Hepatocyte (in vitro differentiated cells): ENCODE measurements at regions not wholly inside any gene's neighbourhood (a gene's known extent, or its start where the extent isn't known, plus 50 kb on each side); places are given as distances from the start of the nearest gene placed in this dataset.
A peak's percentile ranks its signal among the peaks of the same experiment; 100 is the strongest.

Experiments used
- DNase-seq: peaks from one replicate; pipeline ENCODE4 v3.0.0-alpha.2; 2016; ENCODE audit warnings: low spot score
- H2AFZ ChIP-seq: fragments of 200-600 bp; sonication (generic); 2 replicates; pipeline ENCODE4 v1.6.0; 2016; ENCODE audit warnings: antibody characterized with exemption, mild to moderate bottlenecking
- H3K27ac ChIP-seq: fragments of 200-600 bp; sonication (generic); 2 replicates; pipeline ENCODE4 v1.5.1; 2016; ENCODE audit warnings: mild to moderate bottlenecking
- H3K27me3 ChIP-seq: fragments of 200-600 bp; sonication (generic); 2 replicates; pipeline ENCODE4 v1.6.1; 2016
- H3K36me3 ChIP-seq: fragments of 200-600 bp; sonication (generic); replicated peaks from 2 replicates; pipeline ENCODE4 v1.5.1; 2016; ENCODE audit warnings: low read depth; ENCODE audit not compliant: insufficient read depth
- H3K4me1 ChIP-seq: fragments of 200-600 bp; sonication (generic); 2 replicates; pipeline ENCODE4 v1.5.1; 2016; ENCODE audit warnings: mild to moderate bottlenecking, moderate library complexity; ENCODE audit not compliant: insufficient read depth
- H3K4me2 ChIP-seq: fragments of 200-600 bp; sonication (generic); 2 replicates; pipeline ENCODE4 v1.6.0; 2016
- H3K4me3 ChIP-seq: fragments of 200-600 bp; sonication (generic); 2 replicates; pipeline ENCODE4 v1.5.1; 2016; ENCODE audit warnings: mild to moderate bottlenecking
- H3K79me2 ChIP-seq: fragments of 200-600 bp; sonication (generic); 2 replicates; pipeline ENCODE4 v1.6.0; 2017; ENCODE audit warnings: mild to moderate bottlenecking
- H3K9me2 ChIP-seq: fragments of 200-600 bp; sonication (generic); replicated peaks from 2 replicates; pipeline ENCODE4 v1.6.0; 2017; ENCODE audit warnings: mild to moderate bottlenecking; ENCODE audit not compliant: insufficient read depth
- H3K9me3 ChIP-seq: fragments of 200-600 bp; sonication (generic); 2 replicates; pipeline ENCODE4 v1.5.1; 2016; ENCODE audit warnings: low read depth, mild to moderate bottlenecking
- H4K20me1 ChIP-seq: fragments of 200-600 bp; sonication (generic); 2 replicates; pipeline ENCODE4 v1.6.0; 2016; ENCODE audit warnings: mild to moderate bottlenecking; ENCODE audit not compliant: insufficient read depth, poor library complexity, severe bottlenecking
- CTCF ChIP-seq: fragments of 200-600 bp; sonication (generic); IDR thresholded peaks from 2 replicates; pipeline ENCODE4 v1.5.1; 2016; ENCODE audit warnings: antibody characterized with exemption, mild to moderate bottlenecking; ENCODE audit not compliant: poor library complexity
- EZH2 ChIP-seq: fragments of 200-600 bp; sonication (generic); IDR thresholded peaks from 2 replicates; pipeline ENCODE4 v1.6.1; 2016; ENCODE audit warnings: antibody characterized with exemption, mild to moderate bottlenecking, borderline replicate concordance
- EZH2phosphoT487 ChIP-seq: fragments of 200-600 bp; sonication (generic); IDR thresholded peaks from one replicate; pipeline ENCODE4 v1.6.1; 2018; ENCODE audit warnings: antibody characterized with exemption, mild to moderate bottlenecking, low read depth, moderate library complexity; ENCODE audit not compliant: unreplicated experiment, severe bottlenecking
- WGBS: methylation state at CpG from one replicate; pipeline ENCODE4 v1.1.6; 2016; ENCODE audit warnings: low lambda C conversion rate; ENCODE audit errors: missing lambda C conversion rate; 5-methylcytosine and 5-hydroxymethylcytosine counted together

GRCh38 chr3:177817751-177818150 is 620.5 kb upstream of the TBL1XR1 start:
- TF ChIP-seq CTCF (no peak), EZH2 (no peak), EZH2phosphoT487 (no peak)
- H3K9me3 ChIP-seq: no peaks in the 10 kb centered on the region
- DNase-seq: no peak
- 66% methylated on average over 2 of the region's 2 CpGs for WGBS
- no peak overlapping the region for H3K4me3 ChIP-seq
- no peaks in the 10 kb centered on the region for H4K20me1 ChIP-seq
- no peak overlapping the region for H3K4me2 ChIP-seq
- H3K4me1 ChIP-seq: no peaks in the 10 kb centered on the region
- no peaks in the 10 kb centered on the region for H3K27me3 ChIP-seq
- no peak overlapping the region for H3K27ac ChIP-seq
- H2AFZ ChIP-seq: no peak overlapping the region
- no peaks in the 10 kb centered on the region for H3K9me2 ChIP-seq
- H3K79me2 ChIP-seq: no peaks in the 10 kb centered on the region
- no peaks in the 10 kb centered on the region for H3K36me3 ChIP-seq

GRCh38 chr3:177818712-177819240 is 621.5 kb upstream of the TBL1XR1 start:
- Histone ChIP-seq H3K4me3 (no peak overlapping the region), H4K20me1 (no peaks in the 10 kb centered on the region), H3K4me1 (peaks cover 9% of the 10 kb centered on the region), H3K79me2 (no peaks in the 10 kb centered on the region), H3K27ac (no peak overlapping the region), H3K27me3 (no peaks in the 10 kb centered on the region), H3K9me3 (no peaks in the 10 kb centered on the region), H2AFZ (no peak overlapping the region), H3K9me2 (no peaks in the 10 kb centered on the region), H3K36me3 (no peaks in the 10 kb centered on the region), H3K4me2 (no peak overlapping the region)
- WGBS: 100% methylated on average over 2 of the region's 2 CpGs
- DNase-seq: no peak
- TF ChIP-seq EZH2phosphoT487: no peak
- TF ChIP-seq EZH2: no peak
- TF ChIP-seq CTCF: no peak

- H3K4me2 ChIP-seq: no peak overlapping the region
- H2AFZ ChIP-seq: no peak overlapping the region
- H3K4me1 ChIP-seq: peaks cover 23% of the 10 kb centered on the region
- H3K36me3 ChIP-seq: no peaks in the 10 kb centered on the region
- DNase-seq: no peak
- no peaks in the 10 kb centered on the region for H3K9me2 ChIP-seq
- no peaks in the 10 kb centered on the region for H4K20me1 ChIP-seq
- 68% methylated on average over 2 of the region's 2 CpGs for WGBS
- no peak for TF ChIP-seq CTCF
- no peak for TF ChIP-seq EZH2phosphoT487
- no peak for TF ChIP-seq EZH2
- no peaks in the 10 kb centered on the region for H3K79me2 ChIP-seq
- H3K27me3 ChIP-seq: no peaks in the 10 kb centered on the region
- H3K9me3 ChIP-seq: no peaks in the 10 kb centered on the region
- H3K27ac ChIP-seq: no peak overlapping the region
- H3K4me3 ChIP-seq: no peak overlapping the region
These were observed 623.5 kb upstream of the TBL1XR1 start for GRCh38 chr3:177820683-177821316.

- TF ChIP-seq EZH2: no peak
- TF ChIP-seq EZH2phosphoT487: peak; percentile 69
- Histone ChIP-seq H3K4me3 (no peak overlapping the region), H3K9me3 (no peaks in the 10 kb centered on the region), H3K4me2 (no peak overlapping the region), H2AFZ (no peak overlapping the region), H3K4me1 (peaks cover 24% of the 10 kb centered on the region), H3K9me2 (no peaks in the 10 kb centered on the region), H3K27me3 (no peaks in the 10 kb centered on the region), H4K20me1 (no peaks in the 10 kb centered on the region), H3K79me2 (no peaks in the 10 kb centered on the region), H3K36me3 (no peaks in the 10 kb centered on the region), H3K27ac (no peak overlapping the region)
- 72% methylated on average over 2 of the region's 2 CpGs for WGBS
- DNase-seq: no peak
These were observed 625.4 kb upstream of the TBL1XR1 start for GRCh38 chr3:177822681-177823096.
